ENCODE measurements at regions not wholly inside any gene's neighbourhood (a gene's known extent, or its start where the extent isn't known, plus 50 kb on each side); places are given as distances from the start of the nearest gene placed in this dataset.
"Not testable (repeated sequence)": the region's sequence is repeated elsewhere in the genome, so short reads cannot be mapped to it uniquely, and the experiment has no call there.

DNA sequence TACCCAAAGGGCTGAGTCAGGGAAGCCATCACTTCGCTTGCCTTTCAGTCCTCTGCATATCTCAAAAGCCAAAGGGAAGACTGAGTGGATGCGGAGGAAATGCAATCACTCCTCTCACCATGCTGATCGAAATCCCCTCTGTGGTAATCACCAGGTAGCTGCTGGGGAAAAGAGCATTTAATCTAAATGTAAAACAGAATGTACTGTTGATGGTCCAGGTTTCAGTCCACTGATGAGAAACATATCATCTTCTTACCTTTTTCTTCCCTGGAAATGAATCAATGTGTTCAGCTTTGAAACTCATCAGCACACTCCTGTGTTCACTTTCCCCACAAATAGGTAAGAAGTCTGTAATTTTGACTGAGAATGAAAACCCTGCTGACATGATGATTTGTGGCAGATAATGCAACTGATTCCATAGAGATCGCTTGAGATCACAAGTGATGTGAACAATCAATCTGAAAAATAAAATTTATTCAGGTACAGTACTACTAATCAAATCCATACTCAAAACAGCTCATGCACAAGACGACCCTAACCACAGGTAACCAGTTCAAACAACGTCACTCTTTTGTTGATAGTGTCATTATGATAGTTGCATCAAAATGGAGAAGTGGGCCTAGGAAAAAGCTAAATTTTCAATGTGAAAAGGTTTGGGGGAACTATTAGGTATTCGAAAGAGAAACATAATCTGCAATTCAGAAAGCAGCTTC lies 454.0 kb upstream of the RGMB start:
- WGBS, 2 donors, result 83 to 86% methylated on average over 7 of the region's 7 CpGs

DNA sequence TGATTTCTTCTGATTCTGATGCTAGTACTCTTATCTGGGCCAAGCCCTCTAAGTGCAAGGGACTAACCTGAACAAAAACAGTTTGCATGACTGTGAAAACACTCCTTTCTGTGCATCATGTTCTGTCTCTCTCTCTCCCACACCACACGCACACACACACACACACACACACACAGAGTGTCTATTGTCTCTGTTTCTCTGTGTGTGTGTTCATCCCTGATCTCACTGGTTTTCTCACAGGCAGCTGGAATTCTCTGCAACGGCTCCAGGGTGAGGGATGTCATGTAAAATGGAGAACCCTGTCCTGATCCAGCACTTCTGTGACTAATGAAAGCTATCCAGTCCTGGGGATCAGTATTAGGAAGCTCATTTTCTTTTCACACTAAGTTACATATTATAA lies 453.1 kb upstream of the RGMB start:
- intact Hi-C loops (cut with DNase I), result no loop called here
- Histone ChIP-seq H3K27me3 (no peaks in the 10 kb centered on the region), H3K4me1 (no peaks in the 10 kb centered on the region), H3K4me3 (replicated peaks in 1 of 3) (no peak overlapping the region), H3K9me3 (no peaks in the 10 kb centered on the region), H3K36me3 (no peaks in the 10 kb centered on the region), H3K27ac (no peak overlapping the region)
- WGBS, 2 donors, result 28 to 38% methylated on average over 2 of the region's 2 CpGs
- no peak for TF ChIP-seq POLR2A (IDR thresholded peaks at IDR 0.05)
- TF ChIP-seq, protein P1, sequence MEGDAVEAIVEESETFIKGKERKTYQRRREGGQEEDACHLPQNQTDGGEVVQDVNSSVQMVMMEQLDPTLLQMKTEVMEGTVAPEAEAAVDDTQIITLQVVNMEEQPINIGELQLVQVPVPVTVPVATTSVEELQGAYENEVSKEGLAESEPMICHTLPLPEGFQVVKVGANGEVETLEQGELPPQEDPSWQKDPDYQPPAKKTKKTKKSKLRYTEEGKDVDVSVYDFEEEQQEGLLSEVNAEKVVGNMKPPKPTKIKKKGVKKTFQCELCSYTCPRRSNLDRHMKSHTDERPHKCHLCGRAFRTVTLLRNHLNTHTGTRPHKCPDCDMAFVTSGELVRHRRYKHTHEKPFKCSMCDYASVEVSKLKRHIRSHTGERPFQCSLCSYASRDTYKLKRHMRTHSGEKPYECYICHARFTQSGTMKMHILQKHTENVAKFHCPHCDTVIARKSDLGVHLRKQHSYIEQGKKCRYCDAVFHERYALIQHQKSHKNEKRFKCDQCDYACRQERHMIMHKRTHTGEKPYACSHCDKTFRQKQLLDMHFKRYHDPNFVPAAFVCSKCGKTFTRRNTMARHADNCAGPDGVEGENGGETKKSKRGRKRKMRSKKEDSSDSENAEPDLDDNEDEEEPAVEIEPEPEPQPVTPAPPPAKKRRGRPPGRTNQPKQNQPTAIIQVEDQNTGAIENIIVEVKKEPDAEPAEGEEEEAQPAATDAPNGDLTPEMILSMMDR (IDR thresholded peaks at IDR 0.05), result no peak
- DNase-seq, result no peak

More for the DNA sequence above, 454.0 kb upstream of the RGMB start:
- TF ChIP-seq POLR2A (IDR thresholded peaks at IDR 0.05), result no peak
- TF ChIP-seq, protein P1 (IDR thresholded peaks at IDR 0.05), result no peak
- Histone ChIP-seq H3K36me3 (no peaks in the 10 kb centered on the region), H3K4me3 (replicated peaks in 1 of 3) (no peak overlapping the region), H3K27ac (no peak overlapping the region), H3K27me3 (no peaks in the 10 kb centered on the region), H3K9me3 (no peaks in the 10 kb centered on the region), H3K4me1 (no peaks in the 10 kb centered on the region)
- intact Hi-C loops (cut with DNase I), result no loop called here
- DNase-seq, result no peak

GRCh38 chr5:98321361-98321760 lies 452.1 kb upstream of the RGMB start:
- 73 to 85% methylated on average over 3 of the region's 3 CpGs for WGBS, 2 donors
- intact Hi-C loops (cut with DNase I), result no loop called here
- H3K36me3 ChIP-seq, result no peaks in the 10 kb centered on the region
- no peak overlapping the region for H3K27ac ChIP-seq
- H3K9me3 ChIP-seq, result no peaks in the 10 kb centered on the region
- DNase-seq, result no peak
- no peaks in the 10 kb centered on the region for H3K27me3 ChIP-seq
- no peak for TF ChIP-seq POLR2A (IDR thresholded peaks at IDR 0.05)
- TF ChIP-seq, protein P1 (IDR thresholded peaks at IDR 0.05), result no peak
- H3K4me1 ChIP-seq, result no peaks in the 10 kb centered on the region
- no peak overlapping the region for H3K4me3 ChIP-seq (replicated peaks in 1 of 3)

- H3K4me1 ChIP-seq; H3K36me3 ChIP-seq; H3K4me3 ChIP-seq (replicated peaks in 1 of 3); intact Hi-C loops (cut with DNase I); DNase-seq; H3K27me3 ChIP-seq; H3K27ac ChIP-seq; H3K9me3 ChIP-seq: not testable (repeated sequence)
- WGBS, 2 donors, result 65 to 80% methylated on average over 3 of the region's 3 CpGs
Observed at GRCh38 chr5:98325187-98325586, 448.3 kb upstream of the RGMB start.

DNA sequence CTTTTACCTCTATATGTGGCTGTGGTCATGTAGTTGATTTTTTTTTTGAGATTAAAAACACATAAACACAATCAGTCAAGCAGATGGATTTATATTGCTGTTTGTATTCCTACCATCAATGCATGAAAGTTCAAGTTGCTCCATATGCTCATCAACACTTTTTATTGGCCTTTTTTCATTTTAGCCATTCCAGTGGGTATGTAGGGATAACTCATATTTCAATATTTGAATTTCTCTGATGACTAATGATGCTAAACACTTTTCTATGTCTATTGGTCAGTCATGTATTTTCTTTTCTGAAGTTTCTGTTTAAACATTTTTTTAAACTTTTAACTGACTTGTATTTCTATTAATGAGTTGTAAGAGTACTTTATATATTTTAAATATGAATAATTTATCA lies 445.4 kb upstream of the RGMB start:
- intact Hi-C loops (cut with DNase I), result no loop called here
- TF ChIP-seq POLR2A (IDR thresholded peaks at IDR 0.05), result no peak
- TF ChIP-seq, protein P1 (IDR thresholded peaks at IDR 0.05), result no peak
- Histone ChIP-seq H3K4me3 (replicated peaks in 1 of 3) (no peak overlapping the region), H3K27ac (no peak overlapping the region), H3K9me3 (no peaks in the 10 kb centered on the region), H3K27me3 (no peaks in the 10 kb centered on the region), H3K4me1 (no peaks in the 10 kb centered on the region), H3K36me3 (no peaks in the 10 kb centered on the region)
- no peak for DNase-seq
